PFSK-1 (cell line): ENCODE measurements at regions not wholly inside any gene's neighbourhood (a gene's known extent, or its start where the extent isn't known, plus 50 kb on each side); places are given as distances from the start of the nearest gene placed in this dataset.

ENCODE experiments used
- FOXP2 ChIP-seq: optimal IDR thresholded peaks from 2 replicates; pipeline ENCODE3; 2011; ENCODE audit warnings: borderline replicate concordance, control low read depth, inconsistent platforms; ENCODE audit not compliant: insufficient read depth; ENCODE audit errors: extremely low read length, extremely low read depth
- POLR2AphosphoS5 ChIP-seq: IDR thresholded peaks from 2 replicates; pipeline ENCODE4 v1.6.1; 2012; ENCODE audit warnings: low read depth, mild to moderate bottlenecking, control low read depth, low read length, moderate library complexity
- SIN3A ChIP-seq: IDR thresholded peaks from 2 replicates; pipeline ENCODE4 v1.6.1; 2012; ENCODE audit warnings: mild to moderate bottlenecking, low read length, moderate library complexity, borderline replicate concordance; ENCODE audit not compliant: insufficient read depth
- TAF1 ChIP-seq: IDR thresholded peaks from 2 replicates; pipeline ENCODE4 v1.6.1; 2012; ENCODE audit warnings: low read length, control low read depth, borderline replicate concordance; ENCODE audit not compliant: insufficient read depth
- TF ChIP-seq, protein P1 (sequence below), 2 experiments: IDR thresholded peaks; 2 replicates each; pipeline versions ENCODE4 v1.6.1 to v1.8.0; 2011 to 2012; ENCODE audit warnings: low read depth in 2 of 2, low read length in 2 of 2, control low read depth in 1 of 2, inconsistent platforms in 1 of 2, mild to moderate bottlenecking in 1 of 2, moderate library complexity in 1 of 2; ENCODE audit not compliant: insufficient read depth in 1 of 2

DNA sequence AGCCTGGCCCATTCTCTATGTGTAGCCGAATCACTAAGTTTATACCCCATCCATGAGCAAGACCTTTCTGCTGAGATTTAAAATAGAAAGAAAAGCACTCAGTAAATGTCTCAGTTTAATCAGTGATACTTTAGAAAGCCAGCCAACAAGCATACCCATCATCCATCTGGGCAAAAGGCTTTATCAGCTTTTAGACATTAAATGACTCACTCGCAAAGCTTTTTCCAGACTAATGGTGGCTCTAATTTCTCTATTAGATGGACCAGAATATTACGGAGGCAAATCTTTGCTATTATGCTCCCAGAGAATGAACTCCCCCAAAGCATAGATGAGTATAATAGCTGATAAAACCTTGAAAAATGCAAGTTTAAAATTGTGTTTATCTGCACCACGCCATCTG lies 727.8 kb downstream of the GBE1 start:
- TF ChIP-seq, protein P1, sequence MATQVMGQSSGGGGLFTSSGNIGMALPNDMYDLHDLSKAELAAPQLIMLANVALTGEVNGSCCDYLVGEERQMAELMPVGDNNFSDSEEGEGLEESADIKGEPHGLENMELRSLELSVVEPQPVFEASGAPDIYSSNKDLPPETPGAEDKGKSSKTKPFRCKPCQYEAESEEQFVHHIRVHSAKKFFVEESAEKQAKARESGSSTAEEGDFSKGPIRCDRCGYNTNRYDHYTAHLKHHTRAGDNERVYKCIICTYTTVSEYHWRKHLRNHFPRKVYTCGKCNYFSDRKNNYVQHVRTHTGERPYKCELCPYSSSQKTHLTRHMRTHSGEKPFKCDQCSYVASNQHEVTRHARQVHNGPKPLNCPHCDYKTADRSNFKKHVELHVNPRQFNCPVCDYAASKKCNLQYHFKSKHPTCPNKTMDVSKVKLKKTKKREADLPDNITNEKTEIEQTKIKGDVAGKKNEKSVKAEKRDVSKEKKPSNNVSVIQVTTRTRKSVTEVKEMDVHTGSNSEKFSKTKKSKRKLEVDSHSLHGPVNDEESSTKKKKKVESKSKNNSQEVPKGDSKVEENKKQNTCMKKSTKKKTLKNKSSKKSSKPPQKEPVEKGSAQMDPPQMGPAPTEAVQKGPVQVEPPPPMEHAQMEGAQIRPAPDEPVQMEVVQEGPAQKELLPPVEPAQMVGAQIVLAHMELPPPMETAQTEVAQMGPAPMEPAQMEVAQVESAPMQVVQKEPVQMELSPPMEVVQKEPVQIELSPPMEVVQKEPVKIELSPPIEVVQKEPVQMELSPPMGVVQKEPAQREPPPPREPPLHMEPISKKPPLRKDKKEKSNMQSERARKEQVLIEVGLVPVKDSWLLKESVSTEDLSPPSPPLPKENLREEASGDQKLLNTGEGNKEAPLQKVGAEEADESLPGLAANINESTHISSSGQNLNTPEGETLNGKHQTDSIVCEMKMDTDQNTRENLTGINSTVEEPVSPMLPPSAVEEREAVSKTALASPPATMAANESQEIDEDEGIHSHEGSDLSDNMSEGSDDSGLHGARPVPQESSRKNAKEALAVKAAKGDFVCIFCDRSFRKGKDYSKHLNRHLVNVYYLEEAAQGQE (IDR thresholded peaks at IDR 0.05; ENCODE audit: insufficient read depth in 1 of 2, low read depth in 2 of 2, low read length in 2 of 2) = no peak
- no peak for TF ChIP-seq POLR2AphosphoS5
- no peak for TF ChIP-seq FOXP2
- TF ChIP-seq SIN3A = no peak

- TF ChIP-seq POLR2AphosphoS5 (no peak), SIN3A (no peak), FOXP2 (no peak), TAF1 (no peak)
- TF ChIP-seq, protein P1 (IDR thresholded peaks at IDR 0.05; ENCODE audit: insufficient read depth in 1 of 2, low read depth in 2 of 2, low read length in 2 of 2) = no peak
These were observed 728.3 kb downstream of the GBE1 start for GRCh38 chr3:81033185-81033584.

GRCh38 chr3:81029861-81030260 lies 731.6 kb downstream of the GBE1 start:
- TF ChIP-seq FOXP2 = no peak
- no peak for TF ChIP-seq TAF1
- TF ChIP-seq, protein P1 (IDR thresholded peaks at IDR 0.05; ENCODE audit: insufficient read depth in 1 of 2, low read depth in 2 of 2, low read length in 2 of 2) = no peak
- TF ChIP-seq POLR2AphosphoS5 = no peak
- no peak for TF ChIP-seq SIN3A

DNA sequence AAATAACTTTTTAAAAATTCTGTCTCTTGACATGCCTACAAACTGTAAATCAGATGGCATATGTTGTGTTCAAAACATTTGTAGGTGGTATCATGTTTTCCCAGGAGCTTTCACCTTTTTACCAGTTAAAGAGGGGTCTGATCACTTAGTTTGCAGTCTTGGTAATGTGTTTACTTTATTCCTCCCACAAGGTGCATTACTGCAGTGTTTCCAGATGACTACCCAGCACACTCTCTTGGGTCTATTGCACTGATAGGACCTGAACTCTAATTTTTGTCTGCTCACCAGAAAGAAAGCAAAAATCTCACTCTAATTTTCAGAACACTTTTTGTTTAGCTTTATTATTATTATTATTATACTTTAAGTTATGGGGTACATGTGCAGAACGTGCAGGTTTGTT lies 734.1 kb downstream of the GBE1 start:
- no peak for TF ChIP-seq FOXP2
- TF ChIP-seq SIN3A = no peak
- TF ChIP-seq, protein P1 (IDR thresholded peaks at IDR 0.05; ENCODE audit: insufficient read depth in 1 of 2, low read depth in 2 of 2, low read length in 2 of 2) = no peak
- no peak for TF ChIP-seq POLR2AphosphoS5
- TF ChIP-seq TAF1 = no peak

GRCh38 chr3:81024560-81024959 lies 736.9 kb downstream of the GBE1 start:
- TF ChIP-seq, protein P1 (IDR thresholded peaks at IDR 0.05; ENCODE audit: insufficient read depth in 1 of 2, low read depth in 2 of 2, low read length in 2 of 2) = no peak
- TF ChIP-seq TAF1 = no peak
- no peak for TF ChIP-seq FOXP2
- TF ChIP-seq SIN3A = no peak
- TF ChIP-seq POLR2AphosphoS5 = no peak
